T-helper 9 cell (primary cell): ENCODE measurements at regions not wholly inside any gene's neighbourhood (a gene's known extent, or its start where the extent isn't known, plus 50 kb on each side); places are given as distances from the start of the nearest gene placed in this dataset.

Source experiments
- DNase-seq: peaks from one replicate; pipeline ENCODE4 v3.0.0-alpha.2; 2020

DNA sequence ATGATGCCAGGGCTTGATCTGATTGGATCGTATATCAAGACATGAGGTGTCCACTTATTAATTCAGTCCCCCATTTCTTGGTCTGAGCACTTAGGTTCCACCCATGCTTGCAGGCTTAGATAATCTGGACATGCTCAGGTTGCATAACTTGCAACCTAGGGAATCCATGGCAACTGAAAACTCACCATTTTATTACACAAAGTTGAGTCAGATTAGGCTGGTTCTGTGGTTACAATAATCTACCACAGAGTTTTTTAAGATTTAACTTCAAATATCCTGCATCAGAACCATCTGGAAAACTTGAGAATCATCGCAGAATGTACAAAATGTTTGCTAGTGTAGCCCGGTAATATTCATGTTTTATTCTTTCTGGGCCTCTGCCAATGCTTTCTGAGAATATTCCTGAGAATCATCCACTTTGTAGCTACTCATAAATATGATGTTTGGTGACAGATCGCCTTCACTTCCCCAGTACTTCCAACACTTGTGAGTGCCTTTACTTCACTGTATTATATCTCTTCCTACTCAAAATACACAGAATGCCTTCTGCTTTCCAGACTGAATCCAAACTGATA lies 707.2 kb upstream of the ADAMTS5 start:
- DNase-seq = no peak

- DNase-seq = no peak
Measured at GRCh38 chr21:27673581-27673980, 706.7 kb upstream of the ADAMTS5 start.

DNA sequence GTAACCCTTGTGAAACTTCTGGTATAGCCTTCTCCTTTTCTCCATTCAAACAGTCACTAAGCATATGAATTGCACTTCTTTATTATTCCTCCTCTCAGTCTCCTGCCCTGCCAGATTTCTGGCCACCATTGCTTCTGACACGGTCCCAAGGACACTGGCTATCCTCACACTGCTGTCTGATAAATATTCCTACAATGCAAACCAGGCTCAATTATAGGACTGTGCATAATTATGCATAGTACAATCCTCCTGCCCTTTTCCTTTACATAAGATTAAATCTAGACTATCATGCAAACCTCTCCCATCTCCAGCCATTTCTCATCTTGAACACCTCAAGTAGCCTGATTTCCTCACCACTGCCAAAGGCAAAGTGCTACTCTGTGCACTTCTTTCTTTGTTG lies 704.3 kb upstream of the ADAMTS5 start:
- DNase-seq = no peak

GRCh38 chr21:27653481-27653880 lies 686.6 kb upstream of the ADAMTS5 start:
- DNase-seq = no peak

DNA sequence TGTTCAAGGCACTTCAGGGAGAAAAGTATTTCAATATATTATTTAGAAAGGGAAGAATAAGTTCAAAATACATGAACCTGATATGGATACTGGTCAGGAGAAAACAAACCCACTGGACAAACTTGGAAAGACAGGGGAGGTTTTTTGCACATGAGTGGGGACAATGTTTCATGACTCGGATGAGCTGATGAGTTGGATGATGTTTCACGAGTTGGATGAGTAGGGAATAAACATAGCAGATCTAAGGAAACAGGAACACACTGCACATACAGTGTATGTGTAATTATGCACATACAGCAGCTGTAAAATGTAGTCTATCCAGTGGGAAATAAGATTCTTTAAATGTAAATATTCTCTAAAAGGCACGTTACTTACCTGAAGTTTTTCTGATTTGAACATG lies 682.9 kb upstream of the ADAMTS5 start:
- DNase-seq = no peak

DNA sequence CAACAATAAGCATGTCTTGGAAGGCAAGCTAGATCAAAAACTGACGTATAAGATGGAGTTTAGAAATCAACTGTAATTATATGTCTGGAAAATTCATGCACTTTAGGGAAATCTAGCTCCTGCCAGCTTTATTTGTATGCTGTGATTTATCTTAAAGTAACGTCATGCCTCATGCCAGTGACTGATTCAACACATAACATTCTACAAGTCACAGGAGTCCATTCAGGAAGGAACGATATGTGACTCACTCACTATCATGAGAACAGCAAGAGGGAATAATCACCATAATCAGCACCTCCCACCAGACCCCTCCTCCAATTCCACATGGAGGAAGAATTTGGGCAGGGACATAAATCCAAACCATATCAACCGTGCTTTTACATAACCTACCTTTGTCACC lies 682.4 kb upstream of the ADAMTS5 start:
- DNase-seq = no peak

- DNase-seq = no peak
Measured at GRCh38 chr21:27648560-27648959, 681.7 kb upstream of the ADAMTS5 start.

DNA sequence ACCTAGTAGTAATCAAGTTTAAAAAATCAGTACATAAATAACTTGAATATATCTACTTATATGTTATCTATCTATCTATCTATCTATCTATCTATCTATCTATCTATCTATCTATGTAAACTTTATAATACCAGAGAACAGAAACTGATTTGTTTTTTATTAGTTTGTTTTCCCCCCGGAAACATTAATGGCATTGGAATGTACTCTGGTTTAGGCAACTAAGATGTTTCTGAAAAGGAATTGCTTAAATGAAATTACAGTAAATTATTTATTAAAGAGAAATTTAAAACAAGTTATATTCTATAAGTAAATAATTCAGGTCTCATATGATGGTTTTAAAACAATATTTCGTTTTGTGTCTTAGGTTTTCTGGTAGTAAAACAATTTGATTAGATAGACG lies 681.0 kb upstream of the ADAMTS5 start:
- no peak for DNase-seq

DNA sequence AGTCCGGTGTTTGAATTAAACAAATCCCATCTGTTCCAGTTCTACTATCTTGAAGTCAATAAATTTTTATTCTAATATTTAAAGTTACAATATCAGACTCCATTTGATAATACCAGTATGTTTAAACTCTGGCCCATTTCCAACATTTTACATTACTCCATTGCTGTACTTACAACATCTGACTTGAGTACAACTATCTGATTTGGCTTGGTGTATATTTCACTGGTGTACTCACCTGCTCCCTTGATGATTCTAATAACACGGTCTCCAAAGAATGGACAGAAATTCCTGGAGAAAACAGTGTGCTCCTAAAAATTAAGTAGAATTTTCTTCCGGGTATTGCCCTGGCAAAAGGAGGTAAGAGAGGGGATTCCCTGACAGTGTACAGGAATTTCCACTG lies 680.5 kb upstream of the ADAMTS5 start:
- DNase-seq = no peak

DNA sequence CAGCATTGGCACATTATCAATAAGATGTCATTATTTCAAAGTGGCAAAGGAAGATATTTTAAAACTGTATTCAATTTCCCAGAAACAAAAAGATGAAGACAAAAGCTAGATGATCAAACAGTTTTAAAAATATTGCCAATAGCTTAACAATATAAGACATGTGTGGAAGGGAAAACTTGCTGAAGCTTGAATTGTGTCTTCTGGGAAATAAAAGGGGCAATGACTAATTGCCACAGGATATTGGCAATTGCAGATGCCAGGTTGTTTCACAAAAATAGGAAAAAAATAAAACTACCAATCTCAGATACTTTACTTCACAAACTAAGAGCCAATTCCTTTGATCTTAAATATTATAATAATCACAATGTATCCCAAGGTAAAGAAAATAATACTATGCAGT lies 679.8 kb upstream of the ADAMTS5 start:
- no peak for DNase-seq

DNA sequence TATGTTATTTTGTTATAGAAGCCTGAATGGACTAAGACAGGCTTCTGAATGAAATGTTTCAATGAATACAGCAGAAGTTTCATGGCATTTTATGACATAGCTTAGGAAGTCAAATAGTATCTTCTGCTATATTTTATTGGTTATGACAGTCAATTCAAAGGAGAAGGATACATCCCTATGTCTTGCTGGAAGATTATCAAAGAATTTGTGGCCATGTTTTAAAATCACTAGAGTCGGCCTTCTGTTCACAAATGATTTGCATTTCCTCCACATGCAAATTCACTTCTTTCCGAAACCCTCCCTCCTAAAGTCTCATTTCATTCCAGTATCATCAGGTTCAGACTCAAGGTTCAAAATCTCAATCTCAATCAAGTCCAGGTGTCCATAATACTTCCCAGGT lies 679.2 kb upstream of the ADAMTS5 start:
- DNase-seq = no peak

DNA sequence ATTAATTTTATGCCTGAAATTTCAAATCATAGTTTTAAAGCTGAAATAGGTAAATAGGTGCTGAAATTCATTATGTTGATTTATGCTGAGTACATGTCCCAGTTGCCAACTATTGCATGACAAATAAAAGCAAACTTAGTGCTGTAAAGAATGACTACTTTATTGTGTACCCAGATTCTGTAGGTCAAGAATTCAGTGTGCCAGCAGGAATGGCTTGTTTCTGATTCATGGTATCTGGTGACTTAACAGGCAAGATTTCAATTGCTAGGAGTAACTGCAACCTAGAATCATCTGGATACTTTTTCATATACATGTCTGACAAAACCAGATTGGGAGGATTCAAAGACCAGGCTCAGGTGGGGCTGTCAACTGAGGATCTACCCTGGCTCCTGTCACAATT lies 678.4 kb upstream of the ADAMTS5 start:
- DNase-seq = no peak

DNA sequence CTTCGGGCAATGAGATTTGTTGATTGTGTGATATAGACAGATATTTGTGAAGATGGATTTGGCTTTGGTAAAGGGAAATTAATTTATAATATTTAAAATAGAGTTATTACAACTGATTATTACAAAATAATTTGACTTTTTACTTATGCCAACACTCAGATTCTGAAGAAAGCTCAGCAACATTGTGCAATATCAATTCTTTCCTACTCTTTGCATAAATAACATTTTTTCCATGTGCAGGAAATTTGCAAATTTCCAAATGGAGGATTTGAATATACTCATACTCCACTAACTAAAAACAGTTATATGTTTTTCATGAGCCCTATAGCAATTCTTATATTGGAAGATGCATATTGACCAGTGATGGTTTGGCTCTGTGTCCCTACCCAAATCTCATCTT lies 676.4 kb upstream of the ADAMTS5 start:
- no peak for DNase-seq

- DNase-seq = no peak
Measured at GRCh38 chr21:27639286-27639685, 672.4 kb upstream of the ADAMTS5 start.

- no peak for DNase-seq
Measured at GRCh38 chr21:27636656-27637055, 669.8 kb upstream of the ADAMTS5 start.

GRCh38 chr21:27633631-27634030 lies 666.7 kb upstream of the ADAMTS5 start:
- no peak for DNase-seq

DNA sequence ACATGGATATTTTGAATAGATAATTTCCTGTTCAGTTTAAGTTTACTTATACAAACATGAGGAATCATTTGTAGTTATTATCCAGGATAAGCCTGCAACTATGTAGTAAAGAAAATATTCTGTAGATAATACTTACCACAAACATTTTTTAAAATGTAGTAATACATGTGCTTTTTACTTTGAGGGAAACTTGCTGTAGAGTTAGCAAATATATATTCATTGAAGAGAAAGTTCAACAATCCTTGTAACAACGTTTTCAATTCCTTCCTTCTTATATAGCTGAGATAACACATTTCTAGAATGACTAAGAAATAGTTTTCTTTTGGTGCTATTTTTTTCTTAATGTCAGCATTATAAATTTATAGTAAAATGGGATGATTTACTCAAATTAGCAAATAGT lies 664.6 kb upstream of the ADAMTS5 start:
- no peak for DNase-seq

- no peak for DNase-seq
Measured at GRCh38 chr21:27622631-27623030, 655.7 kb upstream of the ADAMTS5 start.

- DNase-seq = no peak
Measured at GRCh38 chr21:27614231-27614630, 647.3 kb upstream of the ADAMTS5 start.

DNA sequence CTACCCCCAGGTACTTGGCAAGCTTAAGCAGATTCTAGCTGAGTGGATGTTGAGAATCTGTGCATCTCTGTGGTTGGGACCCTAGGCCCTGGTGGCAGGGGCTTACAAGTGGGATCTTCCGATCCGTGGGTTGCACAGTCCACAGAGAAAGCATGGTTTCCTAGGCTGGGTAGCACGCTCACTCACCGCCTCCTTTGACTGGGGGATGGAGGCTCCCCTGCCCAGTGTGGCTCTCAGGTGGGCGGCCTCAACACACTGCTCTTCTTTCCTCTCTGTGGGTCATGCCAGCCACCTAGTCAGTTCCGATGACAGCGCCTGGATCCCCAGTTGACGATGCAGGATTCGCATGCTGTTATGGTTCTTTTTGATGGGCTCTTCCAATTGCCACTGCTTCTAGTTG lies 639.5 kb upstream of the ADAMTS5 start:
- no peak for DNase-seq

GRCh38 chr21:27596196-27596595 lies 629.3 kb upstream of the ADAMTS5 start:
- DNase-seq = no peak

DNA sequence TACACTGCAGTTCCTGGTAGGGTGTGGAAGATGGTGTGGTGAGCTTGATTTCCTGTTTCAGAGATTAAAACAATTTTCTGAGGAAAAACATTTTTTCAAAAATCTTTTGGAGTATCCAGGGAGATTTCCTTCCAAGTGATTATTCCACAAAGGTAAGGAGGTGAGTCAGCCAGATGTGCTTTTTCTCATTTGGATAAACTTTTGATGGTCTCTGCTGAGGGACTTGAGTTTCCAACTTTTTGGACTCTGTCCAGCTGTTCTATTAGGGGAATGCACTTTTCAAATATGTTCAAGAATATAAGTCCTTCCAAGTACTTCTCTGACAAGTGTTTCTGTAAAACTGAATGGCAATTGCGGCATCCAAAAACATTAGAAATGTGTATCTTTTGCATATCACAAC lies 628.8 kb upstream of the ADAMTS5 start:
- DNase-seq = no peak

- no peak for DNase-seq
Measured at GRCh38 chr21:27590271-27590670, 623.4 kb upstream of the ADAMTS5 start.

DNA sequence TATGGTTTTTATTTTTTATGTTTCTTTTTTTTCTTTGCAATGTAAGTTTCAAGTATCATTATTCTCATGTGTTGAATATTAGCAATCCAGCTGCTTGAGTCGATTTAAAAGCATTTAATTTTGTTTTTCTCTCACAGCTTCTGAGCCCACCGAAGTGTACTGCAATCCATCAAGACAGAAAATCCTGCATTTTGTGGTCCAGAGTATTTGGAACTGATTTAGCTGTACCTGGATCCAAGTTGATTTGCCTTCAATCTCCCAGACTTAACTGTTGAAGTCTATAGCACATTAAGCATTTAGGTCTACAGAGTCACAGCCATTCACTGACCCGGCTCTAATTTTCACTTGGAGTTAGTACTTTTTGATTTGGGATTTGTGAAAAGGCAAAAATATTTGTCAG lies 622.9 kb upstream of the ADAMTS5 start:
- DNase-seq = no peak

GRCh38 chr21:27586986-27587385 lies 620.1 kb upstream of the ADAMTS5 start:
- DNase-seq = no peak

DNA sequence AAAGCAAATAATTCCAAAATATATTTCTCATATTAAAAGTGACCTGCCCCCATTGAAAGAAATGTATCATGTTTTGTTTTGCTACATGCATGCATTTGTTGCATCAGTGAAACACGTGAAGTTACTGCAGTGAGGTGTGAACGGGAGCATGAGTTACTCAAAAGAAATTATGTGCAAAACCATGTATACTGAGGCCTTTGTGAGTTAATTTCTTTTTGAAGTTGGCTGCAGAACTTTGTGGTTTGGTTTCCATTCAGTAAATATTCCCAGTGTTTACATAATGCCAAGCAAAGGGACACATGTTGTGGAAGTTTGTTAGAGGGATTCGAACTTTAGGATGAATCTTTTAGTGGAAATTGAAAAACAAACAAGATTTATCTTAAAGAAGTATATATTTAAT lies 619.4 kb upstream of the ADAMTS5 start:
- no peak for DNase-seq
